ENCODE measurements at regions not wholly inside any gene's neighbourhood (a gene's known extent, or its start where the extent isn't known, plus 50 kb on each side); places are given as distances from the start of the nearest gene placed in this dataset.

DNA sequence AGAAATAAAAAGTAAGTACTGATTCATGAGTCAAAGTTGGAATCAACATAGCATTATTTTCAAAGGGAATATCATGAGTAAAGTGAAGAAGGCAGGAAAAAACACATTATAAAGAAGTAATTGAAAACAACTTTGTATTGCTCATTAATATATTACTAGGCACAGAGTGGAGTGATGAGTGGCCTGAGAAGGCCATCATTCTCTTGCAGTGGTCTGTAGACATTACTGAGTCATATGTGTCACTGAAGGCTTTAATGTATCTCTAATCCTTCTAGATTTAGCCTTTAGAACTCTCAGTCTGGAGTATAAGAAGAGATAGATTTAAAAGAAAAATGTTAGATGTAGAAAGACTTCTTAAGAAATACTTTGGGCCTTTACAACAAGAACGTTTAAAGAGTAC is 881.4 kb downstream of the DNAH5 start:
- no peak for TF ChIP-seq POLR2A (IDR thresholded peaks at IDR 0.05)
- TF ChIP-seq CTCF (IDR thresholded peaks at IDR 0.05): no peak

All from breast epithelium (tissue), 3 donors.